ENCODE measurements at regions not wholly inside any gene's neighbourhood (a gene's known extent, or its start where the extent isn't known, plus 50 kb on each side); places are given as distances from the start of the nearest gene placed in this dataset.

DNA sequence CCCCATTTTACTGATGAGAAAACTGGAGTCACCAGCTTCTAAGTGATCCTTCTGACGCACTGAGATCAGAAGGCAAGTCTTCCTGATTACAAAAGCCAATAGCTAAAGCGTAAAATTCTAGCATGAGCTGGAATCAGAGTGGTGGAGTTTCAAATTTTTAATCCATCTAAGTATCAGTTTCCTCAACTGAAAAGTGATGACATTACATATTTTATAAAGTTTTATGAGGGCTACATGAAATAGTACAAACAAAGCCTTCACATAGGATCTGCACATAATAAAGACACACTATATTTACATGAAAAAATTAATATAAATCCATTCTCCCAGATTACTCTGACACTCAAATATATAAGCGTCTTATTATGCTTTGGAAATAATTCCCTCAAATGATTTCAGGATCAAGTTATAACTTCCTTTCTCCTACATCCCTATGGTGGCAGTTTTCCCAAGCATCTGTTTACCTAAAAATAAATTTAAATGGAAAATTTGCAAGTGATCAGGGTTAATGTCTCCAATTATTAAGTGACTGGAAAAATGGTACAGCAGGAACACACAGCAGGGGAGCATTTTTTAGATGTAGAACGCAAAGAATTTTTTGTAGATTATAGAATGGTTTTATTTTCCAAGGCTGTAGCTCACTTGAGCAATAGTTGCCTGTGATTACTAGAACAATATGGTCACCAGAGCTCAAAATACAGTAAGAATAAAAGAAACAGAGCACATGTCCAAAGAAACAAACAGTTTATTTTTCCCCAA, 490.4 kb upstream of the C1orf87 start:
- Histone ChIP-seq H3K4me1 (replicated peaks in 1 of 4; ENCODE audit: control insufficient read depth in 3 of 4, insufficient read depth in 4 of 4, low read length in 3 of 4) (no peaks in the 10 kb centered on the region), H3K18ac (ENCODE audit: extremely low read depth, low read length) (no peak overlapping the region), H4K91ac (replicated peaks; ENCODE audit: insufficient read length, low read length) (no peak overlapping the region), H3K4ac (replicated peaks; ENCODE audit: insufficient read length, low read depth, low read length) (no peak overlapping the region), H4K20me1 (replicated peaks in 1 of 2; ENCODE audit: control insufficient read depth in 1 of 2, insufficient read depth in 2 of 2, low read length in 2 of 2) (no peaks in the 10 kb centered on the region), H2BK20ac (ENCODE audit: low read length) (no peak overlapping the region), H2BK12ac (ENCODE audit: low read depth, low read length) (no peak overlapping the region), H3K27ac (ENCODE audit: low read depth, low read length) (no peak overlapping the region), H2BK15ac (ENCODE audit: low read length) (no peak overlapping the region), H2AK5ac (ENCODE audit: low read depth, low read length) (no peak overlapping the region), H4K8ac (ENCODE audit: extremely low read depth, insufficient read depth, low read length) (no peak overlapping the region), H3K27me3 (replicated peaks in 1 of 4; ENCODE audit: control insufficient read depth in 3 of 4, extremely low read depth in 1 of 4, insufficient read depth in 3 of 4, low read length in 3 of 4) (no peaks in the 10 kb centered on the region), H3K56ac (replicated peaks; ENCODE audit: insufficient read length, low read depth, low read length) (no peak overlapping the region), H3K79me1 (ENCODE audit: low read depth, low read length) (no peaks in the 10 kb centered on the region), H2AFZ (ENCODE audit: low read length) (no peak overlapping the region), H3K9me3 (ENCODE audit: insufficient read depth in 2 of 2, low read depth in 1 of 2, low read length in 1 of 2) (no peaks in the 10 kb centered on the region), H3K23ac (ENCODE audit: insufficient read length) (no peak overlapping the region), H3K36me3 (ENCODE audit: control insufficient read depth in 2 of 4, insufficient read depth in 4 of 4, low read length in 3 of 4) (no peaks in the 10 kb centered on the region), H2BK5ac (ENCODE audit: low read depth, low read length) (no peak overlapping the region), H3K4me2 (ENCODE audit: insufficient read depth in 1 of 2, low read depth in 2 of 2, low read length in 2 of 2) (no peak overlapping the region), H3K23me2 (ENCODE audit: low read depth, low read length) (no peaks in the 10 kb centered on the region), H4K5ac (ENCODE audit: insufficient read length, low read depth, low read length) (no peak overlapping the region), H3K9ac (replicated peaks in 1 of 4; ENCODE audit: extremely low read depth in 1 of 4, low read depth in 3 of 4, low read length in 3 of 4) (no peak overlapping the region), H3K79me2 (ENCODE audit: control insufficient read depth in 1 of 2, insufficient read depth in 2 of 2, low read length in 2 of 2) (no peaks in the 10 kb centered on the region), H3K14ac (ENCODE audit: insufficient read length) (no peak overlapping the region), H3K4me3 (ENCODE audit: extremely low read depth in 1 of 4, insufficient read depth in 2 of 4, low read depth in 3 of 4, low read length in 4 of 4) (no peak overlapping the region), H2BK120ac (replicated peaks; ENCODE audit: low read depth, low read length) (no peak overlapping the region)
- ChIA-PET POLR2A (ENCODE audit: partially characterized antibody) (no interaction called here), CTCF (ENCODE audit: partially characterized antibody) (interaction anchor here (0.7 kb wide), 2 partner anchors 296 to 632 kb away, joined by 3 to 4 read pairs; no protein-coding TSS in a partner anchor)
- DNase-seq (ENCODE audit: low read depth in 1 of 2, low spot score in 2 of 2) = no peak
- no peak for FAIRE-seq
- WGBS, 2 experiments (ENCODE audit: extremely low coverage in 1 of 2, insufficient coverage in 1 of 2, insufficient read length in 1 of 2, insufficient replicate concordance in 2 of 2, low coverage in 1 of 2, low lambda C conversion rate in 2 of 2, missing lambda C conversion rate in 1 of 2) = 94% methylated on average over 4 of the region's 4 CpGs; no CpG with 5 or more reads in 1 of the 2 experiments
- TF ChIP-seq CREB1 (IDR thresholded peaks at IDR 0.05) (no peak), HDAC2 (IDR thresholded peaks at IDR 0.05; ENCODE audit: borderline replicate concordance in 1 of 2, low read depth in 2 of 2, low read length in 2 of 2) (no peak), TBP (IDR thresholded peaks at IDR 0.05; ENCODE audit: low read depth, low read length) (no peak), SP1 (IDR thresholded peaks at IDR 0.05; ENCODE audit: low read depth, low read length) (no peak), JUND (IDR thresholded peaks at IDR 0.05; ENCODE audit: low read length) (no peak), RFX5 (IDR thresholded peaks at IDR 0.05; ENCODE audit: borderline replicate concordance, low read depth, low read length) (no peak), CEBPB (IDR thresholded peaks at IDR 0.05; ENCODE audit: low read depth, low read length) (no peak), SRF (IDR thresholded peaks at IDR 0.05; ENCODE audit: low read depth, low read length) (no peak), CBX5 (IDR thresholded peaks at IDR 0.05; ENCODE audit: low read depth, low read length) (no peak), BACH1 (IDR thresholded peaks at IDR 0.05; ENCODE audit: low read length) (no peak), PHF8 (conservative IDR thresholded peaks at IDR 0.05; ENCODE audit: low read depth, low read length) (no peak), EP300 (IDR thresholded peaks at IDR 0.05; ENCODE audit: borderline replicate concordance in 1 of 2, low read depth in 2 of 2, low read length in 2 of 2) (no peak), SIX5 (IDR thresholded peaks at IDR 0.05; ENCODE audit: low read depth, low read length) (no peak), RAD21 (IDR thresholded peaks at IDR 0.05 in 1 of 2, conservative IDR thresholded peaks at IDR 0.05 in 1 of 2; ENCODE audit: low read depth in 2 of 2, low read length in 2 of 2) (no peak)
